RKO (cell line): ENCODE measurements at regions not wholly inside any gene's neighbourhood (a gene's known extent, or its start where the extent isn't known, plus 50 kb on each side); places are given as distances from the start of the nearest gene placed in this dataset.

Experiments
- DNase-seq: peaks from one replicate; pipeline ENCODE4 v3.0.0-alpha.2; 2016; ENCODE audit warnings: low spot score

GRCh38 chr5:38643616-38644015, 87.2 kb upstream of the LIFR start:
- DNase-seq = no peak

GRCh38 chr5:38645508-38645907, 89.1 kb upstream of the LIFR start:
- no peak for DNase-seq

- DNase-seq = no peak
Measured at GRCh38 chr5:38648703-38649291, 92.4 kb upstream of the LIFR start.

GRCh38 chr5:38650540-38650939, 94.1 kb upstream of the LIFR start:
- no peak for DNase-seq

GRCh38 chr5:38650946-38651345, 94.5 kb upstream of the LIFR start:
- DNase-seq = no peak

GRCh38 chr5:38651806-38652205, 95.4 kb upstream of the LIFR start:
- no peak for DNase-seq

- DNase-seq = no peak
Measured at GRCh38 chr5:38653389-38653788, 96.9 kb upstream of the LIFR start.

GRCh38 chr5:38655691-38656090, 99.2 kb upstream of the LIFR start:
- no peak for DNase-seq

GRCh38 chr5:38656568-38656967, 100.1 kb upstream of the LIFR start:
- DNase-seq = no peak

GRCh38 chr5:38657020-38657419, 100.6 kb upstream of the LIFR start:
- DNase-seq = no peak

- peak; percentile 91 for DNase-seq
Measured at GRCh38 chr5:38660194-38660668, 103.8 kb upstream of the LIFR start.

GRCh38 chr5:38662090-38662489, 105.6 kb upstream of the LIFR start:
- no peak for DNase-seq

GRCh38 chr5:38663249-38663648, 106.8 kb upstream of the LIFR start:
- no peak for DNase-seq

- DNase-seq = no peak
Measured at GRCh38 chr5:38666668-38667498, 110.4 kb upstream of the LIFR start.

- DNase-seq = no peak
Measured at GRCh38 chr5:38667499-38667776, 111.0 kb upstream of the LIFR start.

- DNase-seq = no peak
Measured at GRCh38 chr5:38669361-38669880, 113.0 kb upstream of the LIFR start.

- no peak for DNase-seq
Measured at GRCh38 chr5:38670066-38670465, 113.6 kb upstream of the LIFR start.

- DNase-seq = no peak
Measured at GRCh38 chr5:38670878-38671277, 114.4 kb upstream of the LIFR start.

GRCh38 chr5:38672059-38672788, 115.8 kb upstream of the LIFR start:
- DNase-seq = no peak

GRCh38 chr5:38673671-38674071, 117.2 kb upstream of the LIFR start:
- peak; percentile 39 for DNase-seq

GRCh38 chr5:38675443-38675842, 119.0 kb upstream of the LIFR start:
- no peak for DNase-seq

- DNase-seq = no peak
Measured at GRCh38 chr5:38677636-38678035, 121.2 kb upstream of the LIFR start.

GRCh38 chr5:38678076-38678475, 121.6 kb upstream of the LIFR start:
- DNase-seq = no peak
